OCI-LY3 (cell line): ENCODE measurements at regions not wholly inside any gene's neighbourhood (a gene's known extent, or its start where the extent isn't known, plus 50 kb on each side); places are given as distances from the start of the nearest gene placed in this dataset.

ENCODE experiments used
- H2AFZ ChIP-seq: fragments of 200-600, 300-600 bp; shearing (Covaris generic); 2 replicates; pipeline ENCODE4 v1.6.0; 2014; ENCODE audit warnings: antibody characterized with exemption, low read depth, low read length
- H3K27ac ChIP-seq: fragments of 200-600, 300-600 bp; sonication (generic); 2 replicates; pipeline ENCODE4 v1.5.1; 2014; ENCODE audit warnings: mild to moderate bottlenecking, low read length, moderate library complexity, mixed read lengths
- H3K27me3 ChIP-seq: fragments of 200-600, 300-600 bp; sonication (generic); 2 replicates; pipeline ENCODE4 v1.6.1; 2014; ENCODE audit warnings: low read depth, low read length, mixed read lengths
- H3K36me3 ChIP-seq: fragments of 200-600, 300-600 bp; sonication (generic); replicated peaks from 2 replicates; pipeline ENCODE3; 2014; ENCODE audit warnings: low read depth, low read length, mixed read lengths
- H3K4me1 ChIP-seq: fragments of 300-600, 200-600 bp; sonication (generic); 2 replicates; pipeline ENCODE4 v1.6.1; 2014; ENCODE audit warnings: low read length, mixed read lengths
- H3K4me2 ChIP-seq: fragments of 200-600, 300-600 bp; sonication (generic); 2 replicates; pipeline ENCODE4 v1.6.1; 2014; ENCODE audit warnings: low read length, mixed read lengths
- H3K4me3 ChIP-seq: fragments of 300-600, 200-600 bp; sonication (generic); 2 replicates; pipeline ENCODE4 v1.5.1; 2014; ENCODE audit warnings: antibody characterized with exemption, mild to moderate bottlenecking, low read length, moderate library complexity
- H3K79me2 ChIP-seq: fragments of 300-600, 200-600 bp; shearing (Covaris generic); 2 replicates; pipeline ENCODE4 v1.6.1; 2014; ENCODE audit warnings: mild to moderate bottlenecking, low read length, mixed read lengths
- H3K9ac ChIP-seq: fragments of 300-600, 200-600 bp; shearing (Covaris generic); 2 replicates; pipeline ENCODE4 v1.6.0; 2014; ENCODE audit warnings: mild to moderate bottlenecking, low read length, moderate library complexity
- H3K9me3 ChIP-seq: fragments of 200-600, 300-600 bp; shearing (Covaris generic); 2 replicates; pipeline ENCODE4 v1.6.1; 2014; ENCODE audit warnings: low read length, mixed read lengths; ENCODE audit not compliant: insufficient read depth
- H4K20me1 ChIP-seq: fragments of 200-600, 300-600 bp; sonication (generic); 2 replicates; pipeline ENCODE4 v1.6.1; 2016; ENCODE audit warnings: low read length, mixed read lengths; ENCODE audit not compliant: insufficient read depth
- EZH2phosphoT487 ChIP-seq: fragments of 200-600 bp; shearing (Covaris generic); IDR thresholded peaks from 2 replicates; pipeline ENCODE4 v1.6.1; 2018; ENCODE audit warnings: antibody characterized with exemption, mixed run types, low read depth
- TF ChIP-seq, protein P1 (sequence below): fragments of 200-600, 300-600 bp; sonication (generic); IDR thresholded peaks from 2 replicates; pipeline ENCODE4 v1.5.1; 2014; ENCODE audit warnings: antibody characterized with exemption, low read length, low read depth

DNA sequence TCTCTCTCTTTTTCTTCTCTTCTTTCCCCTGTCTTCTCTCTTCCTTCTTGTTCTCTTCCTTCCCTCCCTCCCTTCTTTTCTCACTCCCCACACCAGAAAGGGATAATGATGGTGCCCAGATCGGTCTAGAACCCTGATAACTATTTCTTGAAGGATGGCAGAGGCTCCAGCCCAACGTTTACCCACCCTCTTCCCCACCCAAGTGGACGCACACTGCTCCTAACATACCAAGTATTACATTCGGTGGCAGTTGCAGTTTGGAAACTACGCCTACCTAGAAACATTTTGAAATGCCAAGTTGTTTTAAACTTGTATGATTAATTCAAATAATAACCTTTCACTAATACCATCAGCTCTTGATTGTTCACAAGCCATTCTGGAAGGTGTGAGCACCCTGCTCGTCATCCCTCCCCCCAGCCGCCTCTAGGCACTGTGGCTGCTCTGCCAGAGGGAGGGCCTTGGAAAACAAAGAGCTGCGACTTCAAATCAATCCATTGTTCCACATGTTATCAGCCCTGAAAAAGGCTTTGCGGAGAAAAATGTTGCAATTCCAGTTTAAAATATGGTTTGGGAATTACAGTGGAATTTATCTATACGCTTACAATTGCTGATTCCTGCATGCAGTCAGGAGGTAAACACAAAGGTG is 1017.5 kb upstream of the TENM3 start:
- no peaks in the 10 kb centered on the region for H3K36me3 ChIP-seq
- TF ChIP-seq EZH2phosphoT487 = no peak
- TF ChIP-seq, protein P1, sequence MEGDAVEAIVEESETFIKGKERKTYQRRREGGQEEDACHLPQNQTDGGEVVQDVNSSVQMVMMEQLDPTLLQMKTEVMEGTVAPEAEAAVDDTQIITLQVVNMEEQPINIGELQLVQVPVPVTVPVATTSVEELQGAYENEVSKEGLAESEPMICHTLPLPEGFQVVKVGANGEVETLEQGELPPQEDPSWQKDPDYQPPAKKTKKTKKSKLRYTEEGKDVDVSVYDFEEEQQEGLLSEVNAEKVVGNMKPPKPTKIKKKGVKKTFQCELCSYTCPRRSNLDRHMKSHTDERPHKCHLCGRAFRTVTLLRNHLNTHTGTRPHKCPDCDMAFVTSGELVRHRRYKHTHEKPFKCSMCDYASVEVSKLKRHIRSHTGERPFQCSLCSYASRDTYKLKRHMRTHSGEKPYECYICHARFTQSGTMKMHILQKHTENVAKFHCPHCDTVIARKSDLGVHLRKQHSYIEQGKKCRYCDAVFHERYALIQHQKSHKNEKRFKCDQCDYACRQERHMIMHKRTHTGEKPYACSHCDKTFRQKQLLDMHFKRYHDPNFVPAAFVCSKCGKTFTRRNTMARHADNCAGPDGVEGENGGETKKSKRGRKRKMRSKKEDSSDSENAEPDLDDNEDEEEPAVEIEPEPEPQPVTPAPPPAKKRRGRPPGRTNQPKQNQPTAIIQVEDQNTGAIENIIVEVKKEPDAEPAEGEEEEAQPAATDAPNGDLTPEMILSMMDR = no peak
- H3K4me2 ChIP-seq = no peak overlapping the region
- no peak overlapping the region for H2AFZ ChIP-seq
- H4K20me1 ChIP-seq = no peaks in the 10 kb centered on the region
- H3K4me3 ChIP-seq = no peak overlapping the region
- H3K9me3 ChIP-seq = no peaks in the 10 kb centered on the region
- H3K27ac ChIP-seq = no peak overlapping the region
- no peak overlapping the region for H3K9ac ChIP-seq
- H3K4me1 ChIP-seq = no peaks in the 10 kb centered on the region
- H3K27me3 ChIP-seq = no peaks in the 10 kb centered on the region
- H3K79me2 ChIP-seq = no peaks in the 10 kb centered on the region

DNA sequence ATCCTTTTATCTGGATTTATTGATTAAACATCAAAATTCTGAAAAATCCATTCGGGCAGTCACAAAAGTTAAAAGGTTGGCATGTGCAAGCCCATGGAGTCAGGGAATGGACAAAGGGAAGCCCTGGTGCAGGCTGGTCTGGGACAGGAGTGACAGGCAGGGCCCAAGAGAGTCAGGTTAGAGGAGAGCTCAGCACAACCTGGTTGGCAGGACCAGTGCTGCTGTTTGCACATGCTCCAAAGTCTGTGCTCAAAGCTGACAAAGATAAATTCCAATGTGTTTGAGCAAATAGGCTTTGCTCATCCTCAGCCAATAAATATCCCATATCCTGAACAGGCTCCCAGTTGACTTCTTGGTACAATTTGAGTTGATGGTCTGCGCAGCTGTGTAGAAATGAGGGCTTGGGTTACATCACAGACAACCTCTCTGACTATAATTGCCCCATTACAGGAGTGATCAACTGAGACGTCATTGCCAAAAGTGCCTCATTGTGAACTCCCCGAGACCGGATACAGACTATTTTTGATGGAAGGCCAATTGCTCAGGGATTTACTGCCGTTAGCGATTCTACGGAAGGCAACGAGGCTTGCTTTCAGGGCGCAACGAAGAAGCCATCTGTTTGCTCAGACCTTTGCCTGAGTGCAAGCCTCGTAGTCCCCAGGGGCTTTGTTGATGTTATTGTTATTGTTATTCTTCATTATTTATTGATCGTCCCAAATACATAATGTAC is 1008.1 kb upstream of the TENM3 start:
- H3K27me3 ChIP-seq = no peaks in the 10 kb centered on the region
- no peaks in the 10 kb centered on the region for H3K36me3 ChIP-seq
- H3K4me2 ChIP-seq = no peak overlapping the region
- TF ChIP-seq, protein P1 = no peak
- TF ChIP-seq EZH2phosphoT487 = no peak
- no peak overlapping the region for H3K4me3 ChIP-seq
- H2AFZ ChIP-seq = no peak overlapping the region
- H3K4me1 ChIP-seq = 0 out of 2 replicates have a peak, but pooled peaks cover 3% of the 10 kb centered on the region
- no peaks in the 10 kb centered on the region for H4K20me1 ChIP-seq
- no peaks in the 10 kb centered on the region for H3K79me2 ChIP-seq
- no peaks in the 10 kb centered on the region for H3K9me3 ChIP-seq
- H3K9ac ChIP-seq = no peak overlapping the region
- no peak overlapping the region for H3K27ac ChIP-seq

DNA sequence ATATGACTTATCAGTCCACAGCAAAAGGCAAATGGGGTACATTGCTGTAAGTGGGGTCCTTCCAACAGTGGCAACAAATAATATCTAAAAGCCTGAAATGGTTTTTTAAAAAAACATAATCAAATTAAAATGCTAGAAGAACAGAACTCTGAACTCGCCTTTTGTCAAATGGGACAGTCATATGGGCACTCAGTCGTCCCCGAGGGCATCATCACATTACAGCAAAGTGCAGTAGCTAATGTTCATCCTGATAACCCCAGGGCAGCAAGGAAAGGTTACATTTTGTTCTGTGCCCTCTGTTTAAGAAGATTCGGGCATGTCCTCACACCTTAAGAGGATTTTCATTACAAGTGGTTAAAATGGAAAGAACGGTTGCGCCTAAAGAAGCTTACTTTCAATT is 997.9 kb upstream of the TENM3 start:
- no peaks in the 10 kb centered on the region for H4K20me1 ChIP-seq
- H3K4me2 ChIP-seq = no peak overlapping the region
- H3K4me3 ChIP-seq = no peak overlapping the region
- H3K9ac ChIP-seq = no peak overlapping the region
- H3K27ac ChIP-seq = no peak overlapping the region
- no peaks in the 10 kb centered on the region for H3K9me3 ChIP-seq
- no peaks in the 10 kb centered on the region for H3K4me1 ChIP-seq
- no peak overlapping the region for H2AFZ ChIP-seq
- H3K79me2 ChIP-seq = no peaks in the 10 kb centered on the region
- TF ChIP-seq, protein P1 = no peak
- no peak for TF ChIP-seq EZH2phosphoT487
- no peaks in the 10 kb centered on the region for H3K36me3 ChIP-seq
- H3K27me3 ChIP-seq = no peaks in the 10 kb centered on the region

DNA sequence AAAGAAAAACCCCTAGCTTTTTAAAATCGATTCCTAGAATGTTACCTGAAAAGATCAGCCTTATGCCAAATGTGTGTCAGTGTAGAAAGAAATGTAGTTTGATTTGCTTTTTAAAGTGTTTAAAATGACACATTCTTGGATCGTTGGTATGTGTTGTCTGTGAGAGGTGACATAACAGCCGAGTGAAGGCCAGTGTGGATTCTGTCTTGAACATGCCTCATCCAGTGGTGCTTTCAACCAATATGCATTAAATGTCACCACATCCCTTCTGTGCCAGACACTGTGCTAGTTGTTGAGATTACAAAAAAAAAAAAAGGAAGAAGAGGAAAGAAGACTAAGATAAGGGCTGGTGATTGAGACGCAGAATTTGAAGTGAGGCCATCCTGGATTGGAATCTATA is 994.2 kb upstream of the TENM3 start:
- Histone ChIP-seq H3K9ac (no peak overlapping the region), H3K27me3 (no peaks in the 10 kb centered on the region), H3K79me2 (no peaks in the 10 kb centered on the region), H3K9me3 (no peaks in the 10 kb centered on the region), H2AFZ (no peak overlapping the region), H3K36me3 (no peaks in the 10 kb centered on the region), H3K4me1 (no peaks in the 10 kb centered on the region), H3K4me2 (no peak overlapping the region), H4K20me1 (no peaks in the 10 kb centered on the region), H3K27ac (no peak overlapping the region), H3K4me3 (no peak overlapping the region)
- no peak for TF ChIP-seq EZH2phosphoT487
- TF ChIP-seq, protein P1 = no peak
